NOMO-1 treated with dmso at 0.1 percent for 144 hours (cell line): ENCODE measurements at regions not wholly inside any gene's neighbourhood (a gene's known extent, or its start where the extent isn't known, plus 50 kb on each side); places are given as distances from the start of the nearest gene placed in this dataset.

ENCODE experiments used
- DNase-seq: peaks from one replicate; lab custom pipeline; 2025; ENCODE audit not compliant: unreplicated experiment; lab: John Stamatoyannopoulos, UW

DNA sequence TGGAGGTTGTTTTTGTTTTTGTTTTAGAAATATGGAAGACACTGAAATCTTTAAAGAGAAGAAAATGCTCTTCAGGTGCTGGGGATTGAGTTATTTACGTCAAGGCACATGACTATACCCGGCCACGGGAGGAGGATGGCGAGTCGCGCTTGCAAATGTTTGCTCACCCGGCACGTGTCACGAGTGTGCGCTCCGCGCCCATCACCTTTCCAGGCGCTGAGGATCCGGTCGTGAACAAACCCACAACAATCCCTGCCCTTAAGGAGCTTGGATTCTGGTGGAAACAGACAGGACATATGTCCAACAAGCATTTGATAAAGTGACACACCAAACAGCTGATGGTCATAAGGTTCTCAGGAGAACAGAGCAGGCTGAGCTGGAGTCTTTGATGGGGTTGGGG, 715.5 kb downstream of the BRD1 start:
- no peak for DNase-seq

DNA sequence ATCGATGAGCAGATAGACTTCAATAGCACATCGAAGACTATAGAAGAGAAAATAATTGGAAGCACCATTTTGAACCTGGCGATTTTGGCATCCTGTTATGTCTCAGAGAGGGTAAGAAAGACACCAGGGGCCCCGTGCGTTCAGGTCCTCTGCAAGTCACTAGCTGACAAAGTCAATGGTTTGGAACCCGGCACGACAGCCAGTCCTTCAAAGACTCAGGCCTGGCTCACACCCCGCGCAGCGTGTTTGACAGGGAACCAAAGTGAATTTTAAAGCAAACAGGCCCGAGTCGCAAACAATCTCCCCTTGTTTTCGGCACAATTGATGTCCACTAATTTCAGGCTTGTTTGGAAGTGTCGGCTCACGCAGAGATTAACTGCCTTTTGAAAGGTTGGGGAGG, 716.6 kb downstream of the BRD1 start:
- no peak for DNase-seq

DNA sequence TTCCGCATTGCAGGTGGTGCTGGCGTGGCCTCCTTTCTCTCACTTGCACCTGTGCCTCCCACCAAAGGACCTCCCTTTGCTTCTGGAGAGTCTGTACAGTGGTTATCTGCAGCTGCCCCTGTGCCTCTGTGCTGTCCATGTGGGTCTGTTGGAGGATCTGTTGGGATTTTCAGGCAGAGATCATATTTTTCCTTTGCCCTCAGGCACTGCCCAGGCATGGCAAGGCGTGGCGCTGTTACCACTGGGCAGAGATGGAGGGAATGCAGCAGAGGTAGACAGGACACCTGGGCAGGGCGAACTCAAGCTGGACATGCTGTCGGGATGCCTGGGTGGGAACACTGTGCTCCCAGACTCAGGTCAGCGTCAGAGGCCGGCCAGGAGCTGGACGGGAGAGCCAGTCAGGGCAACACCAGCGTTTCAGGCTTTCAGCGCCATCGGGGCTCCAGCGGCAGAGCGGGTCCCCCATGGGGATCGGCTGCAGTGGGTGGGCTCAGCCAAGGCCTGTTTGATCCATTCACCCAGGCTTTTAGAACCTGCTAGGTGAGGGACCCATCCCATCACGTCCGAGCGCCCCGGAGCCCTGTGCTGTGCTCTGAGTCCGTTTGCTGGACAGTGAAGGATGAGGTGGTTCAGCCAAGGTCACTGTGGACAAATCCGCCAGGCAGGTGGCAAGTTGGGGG, 718.9 kb downstream of the BRD1 start:
- no peak for DNase-seq

DNA sequence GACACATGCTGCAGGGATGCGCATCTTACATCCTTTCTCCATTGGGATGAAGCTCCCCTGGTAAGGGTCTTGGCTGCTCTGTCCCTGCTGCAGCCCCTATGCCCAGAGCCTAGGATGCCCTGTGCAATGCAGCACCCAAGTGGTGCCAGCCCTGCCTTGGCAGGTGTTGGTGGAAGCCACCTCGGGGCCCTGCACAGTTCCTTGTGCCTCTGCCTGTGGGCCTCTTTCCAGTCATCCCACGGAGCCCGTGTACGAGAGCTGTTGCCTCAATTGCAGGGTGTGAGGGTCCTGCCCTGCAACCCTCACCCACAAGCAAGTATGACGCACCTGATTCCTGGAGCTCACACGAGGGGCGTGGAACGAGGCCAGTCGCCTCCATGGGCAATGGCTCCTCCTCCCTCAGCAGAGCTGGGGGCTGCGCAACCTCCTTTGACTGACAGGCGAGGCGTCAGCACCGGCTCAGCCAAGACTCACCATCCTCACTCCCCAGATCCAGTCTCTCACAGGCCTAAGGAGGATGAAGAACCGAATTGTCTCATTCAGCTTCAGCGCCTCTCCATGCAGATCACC, 719.6 kb downstream of the BRD1 start:
- DNase-seq = no peak

DNA sequence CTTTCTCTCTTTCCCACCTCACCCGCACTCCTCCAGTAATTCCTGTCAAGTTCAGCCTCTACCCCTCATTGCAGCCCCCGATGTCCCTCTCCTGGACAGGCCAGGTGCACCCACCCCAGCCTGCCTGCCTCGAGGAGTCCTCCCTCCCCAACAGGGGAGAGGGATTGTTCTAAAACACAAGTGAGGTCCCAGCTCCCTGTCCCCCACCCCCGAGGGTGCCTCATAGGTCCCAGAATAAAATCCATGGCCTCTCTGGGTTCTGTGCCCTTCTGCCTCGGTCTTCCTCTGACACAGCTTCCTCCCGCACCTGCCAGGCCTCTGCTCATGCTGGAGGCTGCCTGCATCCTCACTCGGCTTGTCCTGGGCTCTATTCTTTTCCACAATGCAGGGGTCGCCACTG, 720.1 kb downstream of the BRD1 start:
- no peak for DNase-seq

DNA sequence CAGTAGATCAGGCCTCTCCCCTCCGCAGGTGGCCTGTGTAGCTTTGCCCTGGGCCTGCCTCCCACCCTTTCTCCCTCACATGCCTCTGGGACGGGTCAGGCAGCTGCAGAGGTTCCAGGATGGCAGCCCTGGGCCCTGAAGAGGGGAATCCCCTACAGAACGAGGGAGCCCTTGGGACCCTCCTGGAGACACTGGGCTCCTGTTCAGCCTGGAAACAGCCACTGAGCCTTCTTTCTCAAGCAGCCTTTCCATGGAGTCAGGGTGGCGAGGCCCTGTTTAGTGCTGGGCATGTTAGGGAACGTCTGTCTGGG, 720.9 kb downstream of the BRD1 start:
- DNase-seq = no peak

- no peak for DNase-seq
These were observed 721.4 kb downstream of the BRD1 start for GRCh38 chr22:49106096-49106841.

DNA sequence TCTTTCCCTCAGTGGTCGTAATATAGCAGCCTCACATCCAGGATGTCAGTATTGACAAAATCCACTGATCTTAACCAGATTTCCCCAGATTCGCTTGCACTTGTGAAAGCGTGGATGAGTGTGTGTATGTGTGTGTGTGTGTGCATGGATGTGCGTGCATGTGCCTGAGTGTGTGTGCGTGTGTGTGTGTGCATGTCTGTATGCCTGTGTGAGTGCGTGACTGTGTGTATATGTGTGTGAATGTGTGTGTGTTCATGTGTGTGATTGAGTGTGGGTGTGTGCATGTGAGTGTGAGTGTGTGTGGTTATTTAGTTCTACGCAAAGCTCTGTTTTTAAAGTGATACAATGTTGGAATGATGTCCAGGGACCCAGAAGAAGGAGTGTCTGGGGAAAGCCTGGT, 723.2 kb downstream of the BRD1 start:
- no peak for DNase-seq

- no peak for DNase-seq
These were observed 724.2 kb downstream of the BRD1 start for GRCh38 chr22:49103314-49104059.

GRCh38 chr22:49102367-49102766, 725.3 kb downstream of the BRD1 start:
- no peak for DNase-seq

GRCh38 chr22:49101873-49102272, 725.8 kb downstream of the BRD1 start:
- DNase-seq = no peak

DNA sequence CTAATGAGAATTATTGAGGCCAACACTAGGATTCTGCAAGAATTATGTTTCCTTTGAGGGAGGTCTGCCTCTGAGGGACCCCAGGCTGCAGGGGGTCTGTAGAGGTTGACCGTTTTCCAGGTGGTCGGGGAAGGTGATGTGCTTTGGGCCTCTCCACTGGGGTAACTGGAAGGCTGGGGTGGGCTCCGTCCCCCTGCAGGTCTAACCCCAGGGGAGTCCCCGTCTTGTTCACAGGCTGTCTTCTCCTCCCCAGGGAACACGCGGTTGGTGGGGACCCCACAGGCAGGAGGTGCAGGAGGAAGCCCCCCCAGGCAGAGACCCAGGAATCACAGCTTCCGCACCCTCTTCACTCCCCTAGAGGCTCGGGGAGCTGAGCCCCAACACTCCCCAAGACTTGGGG, 726.4 kb downstream of the BRD1 start:
- DNase-seq = no peak

DNA sequence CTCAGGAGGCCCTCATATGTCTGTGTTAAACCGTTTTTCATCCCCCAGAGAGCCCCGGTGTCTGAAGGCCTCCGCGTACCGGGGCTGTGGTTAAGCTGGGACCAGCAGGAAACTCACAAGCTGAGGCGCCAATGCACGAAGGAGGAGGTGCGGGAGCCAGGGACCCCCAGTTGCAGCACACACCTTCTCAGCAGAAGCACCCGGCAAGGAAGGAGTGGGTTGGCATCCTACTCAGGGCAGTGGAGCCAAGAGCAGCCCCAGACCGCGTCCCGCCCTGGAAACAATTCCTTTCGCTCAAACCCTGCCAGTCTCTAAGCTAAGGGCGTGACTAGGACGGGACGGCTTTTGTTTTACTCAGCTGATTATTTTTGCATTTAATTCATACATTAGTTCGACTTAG, 726.9 kb downstream of the BRD1 start:
- DNase-seq = no peak

- DNase-seq = no peak
These were observed 727.4 kb downstream of the BRD1 start for GRCh38 chr22:49100316-49100715.

- DNase-seq = no peak
These were observed 728.1 kb downstream of the BRD1 start for GRCh38 chr22:49099496-49100124.

DNA sequence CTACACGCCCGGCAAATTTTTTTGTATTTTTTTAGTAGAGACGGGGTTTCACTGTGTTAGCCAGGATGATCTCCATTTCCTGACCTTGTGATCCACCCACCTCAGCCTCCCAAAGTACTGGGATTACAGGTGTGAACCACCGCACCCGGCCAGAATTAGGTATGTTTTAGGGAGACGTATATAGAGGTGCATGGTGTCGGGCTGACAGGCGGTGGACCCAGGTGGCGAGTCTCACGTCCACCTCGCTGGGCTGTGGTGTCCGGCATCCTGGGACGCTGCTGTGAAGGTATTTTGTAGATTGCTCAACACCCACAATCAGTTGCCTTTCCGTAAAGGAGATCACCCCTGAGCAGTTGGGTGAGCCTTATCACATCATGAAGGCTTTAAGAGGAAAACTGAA, 728.6 kb downstream of the BRD1 start:
- no peak for DNase-seq

GRCh38 chr22:49097966-49098365, 729.7 kb downstream of the BRD1 start:
- DNase-seq = no peak

DNA sequence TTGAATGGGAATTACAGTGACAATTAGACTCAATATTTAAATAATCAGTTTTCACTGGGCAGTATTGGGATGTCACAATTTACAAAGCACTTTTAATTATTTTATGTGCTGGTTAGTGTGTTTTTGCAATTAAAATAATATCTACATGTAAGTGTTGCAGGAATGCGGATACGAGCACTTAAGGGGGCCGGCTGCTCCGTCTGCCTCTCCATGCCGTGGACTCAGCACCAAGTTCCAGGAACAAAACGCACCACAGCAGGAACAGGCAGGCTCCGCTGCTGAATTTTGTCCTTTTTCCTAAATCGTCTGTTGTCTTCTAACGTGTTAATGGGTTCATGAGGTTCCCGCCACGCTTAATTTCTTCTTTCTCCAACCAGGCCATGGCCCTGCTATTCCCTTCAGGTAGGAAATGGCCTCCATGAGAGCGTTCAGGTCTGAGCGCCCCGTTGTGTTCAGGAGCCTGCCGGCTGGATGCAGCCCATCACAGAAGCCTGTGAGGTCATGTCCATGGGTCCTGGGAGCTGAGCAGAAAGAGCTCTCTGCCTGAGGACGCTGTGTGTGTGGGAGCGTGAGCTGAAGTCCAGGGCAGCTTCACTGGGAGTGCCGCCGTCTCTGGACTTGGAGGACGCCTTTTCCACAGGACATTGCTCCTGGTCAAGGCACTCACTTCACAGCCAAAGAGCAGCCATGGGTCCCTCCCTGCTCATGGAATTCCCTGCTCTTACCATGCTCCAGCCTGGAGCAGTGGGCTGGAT, 730.3 kb downstream of the BRD1 start:
- no peak for DNase-seq

DNA sequence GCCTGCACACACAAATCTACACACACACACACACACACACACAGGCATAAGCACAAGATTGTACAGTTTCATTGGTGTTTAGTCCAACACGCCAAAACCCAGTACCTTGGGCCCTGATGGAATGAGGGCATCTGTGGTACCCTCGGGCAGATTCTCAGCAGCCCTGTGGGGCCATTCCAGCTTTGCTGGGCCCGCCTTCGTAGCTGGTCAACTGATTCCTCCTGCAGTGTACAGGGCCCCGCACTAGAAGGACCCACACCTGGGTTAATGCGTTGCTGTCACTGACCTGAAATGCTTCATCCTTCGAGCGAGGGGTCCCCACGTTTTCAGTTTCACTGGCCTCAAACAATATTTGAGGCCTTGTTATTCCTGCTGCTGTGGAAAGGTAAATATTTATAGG, 731.2 kb downstream of the BRD1 start:
- DNase-seq = no peak

DNA sequence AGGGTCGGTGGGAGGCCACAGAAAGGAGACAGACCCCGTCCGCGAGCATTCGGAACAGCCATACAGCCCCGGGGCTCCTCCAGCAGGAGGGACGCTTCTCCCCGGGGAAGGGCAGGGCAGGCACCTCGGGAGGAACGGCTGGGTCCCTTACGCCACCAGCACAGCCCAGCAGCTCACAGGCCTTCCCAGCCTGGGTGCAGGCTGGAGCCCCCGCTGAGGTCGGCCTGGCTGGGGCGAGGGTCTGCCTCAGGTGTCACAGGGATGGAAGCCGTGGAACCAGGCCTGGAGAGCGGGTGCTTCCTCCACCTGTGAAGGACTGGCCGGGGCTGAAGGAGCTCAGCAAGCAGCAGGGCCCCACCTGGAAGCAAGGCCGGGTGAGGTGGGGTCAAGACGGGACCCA, 732.3 kb downstream of the BRD1 start:
- DNase-seq = no peak

DNA sequence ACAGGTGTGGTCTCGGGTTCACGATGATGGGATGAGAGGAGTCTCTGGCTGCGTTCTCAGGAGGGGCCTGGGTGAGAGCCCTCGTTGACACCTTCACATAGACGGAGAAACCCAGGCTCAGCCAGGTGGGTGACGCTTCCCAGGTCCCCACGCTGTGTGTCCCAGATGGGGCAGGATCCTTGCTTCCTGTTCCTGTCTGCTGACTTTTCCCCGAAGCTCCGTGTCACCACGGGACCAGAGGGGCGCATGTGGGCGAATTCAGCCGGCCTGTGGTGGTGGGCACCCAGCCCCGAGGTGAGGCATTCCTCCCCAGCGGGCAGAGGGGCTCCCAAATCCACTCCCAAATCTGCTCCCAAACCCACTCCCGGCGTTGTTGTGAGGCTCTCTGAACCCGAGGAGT, 732.8 kb downstream of the BRD1 start:
- DNase-seq = no peak
